Motor neuron (in vitro differentiated cells): ENCODE measurements at regions not wholly inside any gene's neighbourhood (a gene's known extent, or its start where the extent isn't known, plus 50 kb on each side); places are given as distances from the start of the nearest gene placed in this dataset.

ENCODE experiments used
- ATAC-seq, 8 experiments: fragments of 200-7000 bp; cut with Tn5 transposase; replicated peaks in 6 of 8; 2 replicates each; pipeline ENCODE4 v1.8.0; 2021; ENCODE audit warnings: mild to moderate bottlenecking in 8 of 8, moderate library complexity in 8 of 8
- H3K27ac ChIP-seq, 2 donors: fragments of 250-450 bp; sonication (Bioruptor Pico); 2 replicates each; pipeline ENCODE4 v1.9.0; 2021; ENCODE audit warnings: antibody characterized with exemption in 2 of 2, mild to moderate bottlenecking in 2 of 2, moderate library complexity in 1 of 2
- H3K4me1 ChIP-seq, 2 donors: fragments of 250-450 bp; sonication (Bioruptor Pico); replicated peaks in 1 of 2; 2 replicates each; pipeline ENCODE4 v1.6.1; 2021; ENCODE audit warnings: antibody characterized with exemption in 2 of 2, mild to moderate bottlenecking in 2 of 2, moderate library complexity in 1 of 2
- H3K4me3 ChIP-seq, 5 donors: fragments of 250-450 bp; sonication (Bioruptor Pico); 2 replicates each; pipeline ENCODE4 v1.9.0; 2021; ENCODE audit warnings: antibody characterized with exemption in 5 of 5, mild to moderate bottlenecking in 5 of 5, moderate library complexity in 4 of 5
- WGBS, 10 experiments: fragments of 450-650 bp; shearing (Covaris generic); methylation state at CpG; one replicate each; pipeline ENCODE4 v1.0.0; 2022; 5-methylcytosine and 5-hydroxymethylcytosine counted together
- in situ Hi-C, 9 experiments: fragments of 400-800 bp; cut with MboI; loops; one replicate each; pipeline ENCODE4 v1.15.0; 2021; ENCODE audit warnings: low sequenced_read_pairs in 9 of 9, low pct_unique_long_range_greater_than_20kb in 2 of 9; ENCODE audit not compliant: unreplicated experiment in 9 of 9

- Histone ChIP-seq H3K27ac (no peak overlapping the region), H3K4me1 (peaks cover 5 to 10% of the 10 kb centered on the region in 2 donors), H3K4me3 (no peak overlapping the region)
- peak in 4 of 8 experiments; percentile 15 to 57 (median 34) for ATAC-seq
- 0 to 83% (median 13%) methylated on average over 1 to 2 of the region's 2 CpGs; no CpG with 5 or more reads in 3 of the 10 experiments for WGBS, 10 experiments
- in situ Hi-C loops = loop anchor here in 1 of 9 experiments (25.0 kb wide), 1 partner anchor 572 kb away; the partner anchor contains the start of gene RASGEF1B
Measured at GRCh38 chr4:82033862-82034261, 339.9 kb downstream of the HNRNPD start.

- in situ Hi-C loops = loop anchor here in 1 of 9 experiments (25.0 kb wide), 1 partner anchor 569 kb away; the partner anchor contains the start of gene RASGEF1B
- no peak overlapping the region for H3K4me3 ChIP-seq
- ATAC-seq = peak in 1 of 8 experiments; percentile 19
- no peak overlapping the region for H3K27ac ChIP-seq
- 32 to 88% (median 65%) methylated on average over 1 to 2 of the region's 2 CpGs; no CpG with 5 or more reads in 4 of the 10 experiments for WGBS, 10 experiments
- H3K4me1 ChIP-seq = peaks cover 4 to 5% of the 10 kb centered on the region in 2 donors
Measured at GRCh38 chr4:82031376-82031927, 342.3 kb downstream of the HNRNPD start.

- WGBS, 10 experiments = 0 to 100% (median 72%) methylated on average over 1 to 2 of the region's 2 CpGs; no CpG with 5 or more reads in 2 of the 10 experiments
- H3K4me1 ChIP-seq = no peaks in the 10 kb centered on the region
- H3K4me3 ChIP-seq = no peak overlapping the region
- ATAC-seq = no peak
- no peak overlapping the region for H3K27ac ChIP-seq
- in situ Hi-C loops = no loop called here
Measured at GRCh38 chr4:82017680-82018079, 356.1 kb downstream of the HNRNPD start.

GRCh38 chr4:82005158-82005557 lies 368.6 kb downstream of the HNRNPD start:
- 0 to 100% (median 59%) methylated on average over 1 of the region's 1 CpG; no CpG with 5 or more reads in 2 of the 10 experiments for WGBS, 10 experiments
- Histone ChIP-seq H3K4me1 (peaks cover 5 to 25% of the 10 kb centered on the region in 2 donors), H3K4me3 (no peak overlapping the region), H3K27ac (no peak overlapping the region)
- in situ Hi-C loops = no loop called here
- no peak for ATAC-seq

GRCh38 chr4:81997313-81997712 lies 376.5 kb downstream of the HNRNPD start:
- Histone ChIP-seq H3K4me3 (no peak overlapping the region), H3K4me1 (no peaks in the 10 kb centered on the region), H3K27ac (no peak overlapping the region)
- ATAC-seq = no peak
- in situ Hi-C loops = no loop called here
- WGBS, 10 experiments = 0 to 100% (median 65%) methylated on average over 1 to 2 of the region's 2 CpGs; no CpG with 5 or more reads in 1 of the 10 experiments

GRCh38 chr4:81990898-81991297 lies 382.9 kb downstream of the HNRNPD start:
- WGBS, 10 experiments = 0 to 57% (median 10%) methylated on average over 1 of the region's 1 CpG; no CpG with 5 or more reads in 1 of the 10 experiments
- Histone ChIP-seq H3K27ac (peak overlapping the region in 1 of 2 donors; percentile 9), H3K4me1 (peaks cover 7 to 44% of the 10 kb centered on the region in 2 donors), H3K4me3 (no peak overlapping the region)
- in situ Hi-C loops = no loop called here
- peak in 5 of 8 experiments; percentile 31 to 75 (median 48) for ATAC-seq

GRCh38 chr4:81990211-81990610 lies 383.6 kb downstream of the HNRNPD start:
- in situ Hi-C loops = no loop called here
- Histone ChIP-seq H3K27ac (peak overlapping the region; percentile 9 to 22), H3K4me3 (no peak overlapping the region), H3K4me1 (peaks cover 7 to 50% of the 10 kb centered on the region in 2 donors)
- 0 to 46% (median 14%) methylated on average over 1 to 4 of the region's 4 CpGs for WGBS, 10 experiments
- ATAC-seq = peak in 5 of 8 experiments; percentile 30 to 81 (median 76)

GRCh38 chr4:81989202-81989601 lies 384.6 kb downstream of the HNRNPD start:
- Histone ChIP-seq H3K27ac (no peak overlapping the region), H3K4me1 (peaks cover 7 to 57% of the 10 kb centered on the region in 2 donors), H3K4me3 (no peak overlapping the region)
- 0 to 100% (median 17%) methylated on average over 1 of the region's 1 CpG; no CpG with 5 or more reads in 4 of the 10 experiments for WGBS, 10 experiments
- in situ Hi-C loops = no loop called here
- no peak for ATAC-seq

GRCh38 chr4:81988178-81988577 lies 385.6 kb downstream of the HNRNPD start:
- in situ Hi-C loops = no loop called here
- no peak overlapping the region for H3K4me3 ChIP-seq
- ATAC-seq = no peak
- WGBS, 10 experiments = 51 to 100% (median 79%) methylated on average over 2 to 4 of the region's 4 CpGs; no CpG with 5 or more reads in 4 of the 10 experiments
- peaks cover 7 to 57% of the 10 kb centered on the region in 2 donors for H3K4me1 ChIP-seq
- no peak overlapping the region for H3K27ac ChIP-seq

- no peak for ATAC-seq
- Histone ChIP-seq H3K4me1 (peaks cover 2 to 38% of the 10 kb centered on the region in 2 donors), H3K4me3 (no peak overlapping the region), H3K27ac (no peak overlapping the region)
- WGBS, 10 experiments = 21 to 100% (median 100%) methylated on average over 1 to 3 of the region's 3 CpGs; no CpG with 5 or more reads in 1 of the 10 experiments
- in situ Hi-C loops = no loop called here
Measured at GRCh38 chr4:81984746-81985145, 389.0 kb downstream of the HNRNPD start.

GRCh38 chr4:81982846-81983540 lies 390.8 kb downstream of the HNRNPD start:
- H3K27ac ChIP-seq = no peak overlapping the region
- in situ Hi-C loops = no loop called here
- WGBS, 10 experiments = 0 to 93% (median 29%) methylated on average over 1 to 2 of the region's 2 CpGs; no CpG with 5 or more reads in 3 of the 10 experiments
- ATAC-seq = no peak
- no peak overlapping the region for H3K4me3 ChIP-seq
- peaks cover 0 to 22% of the 10 kb centered on the region in 2 donors for H3K4me1 ChIP-seq

GRCh38 chr4:81981218-81981617 lies 392.6 kb downstream of the HNRNPD start:
- Histone ChIP-seq H3K4me1 (peaks cover 0 to 16% of the 10 kb centered on the region in 2 donors), H3K4me3 (no peak overlapping the region), H3K27ac (no peak overlapping the region)
- 47 to 93% (median 64%) methylated on average over 1 to 3 of the region's 3 CpGs; no CpG with 5 or more reads in 4 of the 10 experiments for WGBS, 10 experiments
- in situ Hi-C loops = no loop called here
- no peak for ATAC-seq

- peak in 4 of 8 experiments; percentile 16 to 81 (median 29) for ATAC-seq
- peaks cover 20 to 30% of the 10 kb centered on the region in 2 donors for H3K4me1 ChIP-seq
- WGBS, 10 experiments = 80% methylated on average over 1 of the region's 1 CpG; no CpG with 5 or more reads in 9 of the 10 experiments
- in situ Hi-C loops = no loop called here
- H3K27ac ChIP-seq = no peak overlapping the region
- H3K4me3 ChIP-seq = no peak overlapping the region
Measured at GRCh38 chr4:81974523-81974922, 399.3 kb downstream of the HNRNPD start.
